GM18499 (cell line): ENCODE measurements at regions not wholly inside any gene's neighbourhood (a gene's known extent, or its start where the extent isn't known, plus 50 kb on each side); places are given as distances from the start of the nearest gene placed in this dataset.
"Not testable (repeated sequence)": the region's sequence is repeated elsewhere in the genome, so short reads cannot be mapped to it uniquely, and the experiment has no call there.

Experiments used
- ATAC-seq: cut with Tn5 transposase; IDR thresholded peaks from one replicate; pipeline ENCODE4 v1.9.1; 2021; ENCODE audit warnings: moderate number of reproducible peaks; ENCODE audit not compliant: insufficient read depth, unreplicated experiment

GRCh38 chr5:92181656-92182055, 798.5 kb upstream of the ARRDC3 start:
- no peak for ATAC-seq

DNA sequence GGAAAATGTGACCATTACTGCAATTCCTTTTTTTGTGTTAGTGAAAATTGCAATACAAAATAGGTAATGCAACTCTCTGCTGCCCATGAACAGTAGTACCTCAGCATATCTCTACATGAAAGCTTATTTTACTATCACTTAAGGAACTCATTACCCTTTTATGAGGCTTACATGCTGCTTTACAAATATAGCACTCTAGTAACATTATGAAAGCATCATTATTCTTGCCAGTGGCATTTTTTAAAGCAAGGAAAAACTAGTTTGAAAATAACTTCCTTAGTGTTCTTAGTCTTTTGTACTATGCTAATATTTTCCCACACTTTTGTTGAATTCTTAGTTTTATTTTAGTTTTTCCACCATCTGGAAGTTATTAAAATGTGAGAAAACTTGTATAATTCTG, 797.3 kb upstream of the ARRDC3 start:
- ATAC-seq, result no peak

GRCh38 chr5:92179651-92180050, 796.5 kb upstream of the ARRDC3 start:
- ATAC-seq, result no peak

DNA sequence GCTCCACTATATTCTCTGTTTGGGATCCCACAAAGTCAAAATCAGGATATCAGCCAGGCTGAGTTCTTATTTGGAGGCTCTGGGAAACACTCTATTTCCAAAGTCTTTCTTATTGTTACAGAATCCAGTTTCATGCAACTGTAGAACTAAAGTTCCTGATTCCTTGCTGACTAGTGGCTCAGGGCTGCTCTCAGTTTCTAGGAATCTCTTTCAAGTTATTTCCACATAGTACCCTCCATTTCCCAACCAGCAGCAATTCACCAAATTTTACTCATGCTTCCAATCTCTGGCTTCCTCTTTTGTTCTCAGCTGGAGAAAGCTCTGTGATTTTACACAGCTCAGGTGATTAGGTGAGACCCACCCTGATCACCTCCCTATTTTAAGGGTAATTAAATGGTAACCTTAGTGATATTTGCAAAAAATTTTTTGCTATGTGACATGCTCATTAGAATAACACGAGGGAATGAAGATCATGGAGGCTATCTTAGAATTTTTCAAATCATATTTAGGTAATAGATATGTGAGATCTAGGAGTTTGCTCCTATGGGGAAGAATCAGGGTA, 794.9 kb upstream of the ARRDC3 start:
- ATAC-seq, result no peak

DNA sequence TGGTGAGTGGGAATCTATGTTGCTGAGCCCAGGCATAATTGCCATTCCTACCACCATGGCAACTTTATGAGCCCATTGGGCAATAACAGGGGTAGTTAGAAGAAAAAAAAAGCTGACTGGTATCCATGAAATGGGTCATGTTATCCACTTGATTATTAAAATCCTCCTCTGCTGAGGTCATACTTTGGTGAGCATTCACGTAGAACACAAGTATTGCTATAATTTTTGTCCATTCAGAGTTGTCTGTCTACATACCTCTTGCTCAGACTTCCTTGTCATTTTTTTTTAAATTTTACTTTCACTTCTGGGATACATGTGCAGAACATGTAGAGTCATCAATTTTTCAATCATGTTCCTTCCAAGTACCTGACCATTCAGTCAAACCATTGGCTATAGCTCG, 780.8 kb upstream of the ARRDC3 start:
- ATAC-seq, result no peak

DNA sequence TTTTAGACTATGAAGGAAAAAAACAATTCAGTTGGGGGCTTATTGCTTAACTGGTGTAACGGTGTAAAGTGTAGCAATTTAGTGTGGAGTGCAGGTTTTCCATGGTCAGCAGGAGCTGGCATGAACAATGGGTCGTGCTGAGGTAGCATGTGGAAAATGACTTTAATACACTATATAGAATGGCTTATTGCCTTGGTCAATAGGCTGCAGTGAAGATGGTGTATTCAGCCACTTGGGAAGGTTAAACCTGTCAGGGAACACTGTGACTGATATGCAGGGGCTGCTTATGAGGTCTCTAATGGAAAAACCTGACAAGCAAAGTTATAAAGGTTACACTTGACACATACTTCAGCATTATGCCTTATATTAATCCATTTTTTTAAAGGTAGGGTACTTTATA, 764.7 kb upstream of the ARRDC3 start:
- no peak for ATAC-seq

GRCh38 chr5:92147266-92147665, 764.1 kb upstream of the ARRDC3 start:
- no peak for ATAC-seq

GRCh38 chr5:92145852-92146251, 762.7 kb upstream of the ARRDC3 start:
- no peak for ATAC-seq

DNA sequence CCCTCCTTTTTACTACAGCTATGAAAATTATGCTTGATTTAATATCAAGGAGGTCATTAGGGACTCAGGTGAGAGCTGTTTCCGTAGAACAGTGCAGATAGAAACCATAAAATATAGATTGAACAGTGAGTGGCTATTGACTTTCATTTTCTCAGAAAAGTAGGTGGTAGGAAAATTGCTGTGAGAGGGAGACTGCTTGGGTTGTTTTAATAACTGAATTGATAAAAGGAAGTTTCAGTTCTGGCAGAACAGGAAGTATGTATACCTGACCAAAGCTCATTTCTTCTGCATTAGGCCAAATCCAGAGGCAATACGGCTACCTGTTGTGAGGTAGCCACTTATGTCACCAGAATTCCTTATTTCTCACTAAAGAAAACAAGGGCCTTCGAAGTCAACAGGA, 761.7 kb upstream of the ARRDC3 start:
- no peak for ATAC-seq

DNA sequence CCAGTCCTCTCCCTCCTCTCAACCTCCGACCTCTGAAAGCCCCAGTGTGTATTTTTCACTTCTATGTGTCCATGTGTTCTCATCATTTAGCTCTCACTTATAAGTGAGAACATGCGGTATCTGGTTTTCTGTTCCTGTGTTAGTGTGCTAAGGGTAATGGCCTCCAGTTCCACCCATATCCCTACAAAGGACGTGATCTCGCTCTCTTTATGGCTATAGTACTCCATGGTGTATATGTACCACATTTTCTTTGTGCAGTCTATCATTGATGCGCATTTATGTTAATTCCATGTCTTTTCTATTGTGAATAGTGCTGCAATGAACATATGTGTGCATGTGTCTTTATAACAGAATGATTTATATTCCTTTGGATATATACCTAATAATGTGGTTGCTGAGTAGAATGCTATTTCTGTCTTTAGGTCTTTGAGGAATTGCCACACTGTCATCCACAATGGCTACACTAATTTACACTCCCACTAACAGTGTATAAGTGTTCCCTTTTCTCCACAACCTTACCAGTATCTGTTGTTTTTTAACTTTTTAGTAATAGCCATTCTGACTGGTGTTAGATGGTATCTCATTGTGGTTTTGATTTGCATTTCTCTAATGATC, 749.3 kb upstream of the ARRDC3 start:
- not testable (repeated sequence) for ATAC-seq

DNA sequence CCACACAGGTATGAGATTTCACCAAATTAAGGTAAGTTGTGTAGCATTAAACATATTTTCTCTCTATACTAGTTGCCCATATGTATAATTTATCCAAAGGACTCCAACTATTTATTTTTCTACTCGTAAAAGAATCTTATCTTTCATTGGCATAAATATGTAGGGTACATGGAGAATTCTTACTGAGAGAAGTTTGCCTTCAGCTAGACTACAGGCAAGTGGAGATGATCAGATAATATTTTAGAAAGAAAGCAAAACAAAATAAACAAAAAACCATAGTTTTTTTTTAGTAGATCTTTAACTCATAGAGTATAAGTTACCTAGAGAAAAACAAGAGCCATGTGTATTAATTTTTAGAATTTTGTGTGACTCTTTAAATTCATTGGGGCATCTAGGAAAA, 743.1 kb upstream of the ARRDC3 start:
- no peak for ATAC-seq

DNA sequence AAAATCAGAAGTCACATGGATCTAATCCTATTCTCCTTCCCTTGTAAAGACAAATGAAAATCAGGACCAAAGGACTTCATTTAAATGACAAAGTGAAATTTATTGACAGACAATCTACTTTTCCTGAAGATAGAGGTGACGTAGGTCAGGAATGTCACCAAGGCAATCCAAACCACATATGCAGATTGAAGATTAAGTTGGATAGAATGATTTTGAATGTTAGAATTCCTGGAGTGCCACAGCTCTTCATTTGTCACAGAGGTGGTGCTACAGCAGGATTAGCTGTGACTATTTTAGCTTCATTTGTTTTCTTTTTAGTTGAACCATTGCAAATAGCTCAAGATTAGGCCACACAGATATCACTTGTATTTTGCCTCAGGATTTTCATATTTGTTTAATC, 736.0 kb upstream of the ARRDC3 start:
- no peak for ATAC-seq

DNA sequence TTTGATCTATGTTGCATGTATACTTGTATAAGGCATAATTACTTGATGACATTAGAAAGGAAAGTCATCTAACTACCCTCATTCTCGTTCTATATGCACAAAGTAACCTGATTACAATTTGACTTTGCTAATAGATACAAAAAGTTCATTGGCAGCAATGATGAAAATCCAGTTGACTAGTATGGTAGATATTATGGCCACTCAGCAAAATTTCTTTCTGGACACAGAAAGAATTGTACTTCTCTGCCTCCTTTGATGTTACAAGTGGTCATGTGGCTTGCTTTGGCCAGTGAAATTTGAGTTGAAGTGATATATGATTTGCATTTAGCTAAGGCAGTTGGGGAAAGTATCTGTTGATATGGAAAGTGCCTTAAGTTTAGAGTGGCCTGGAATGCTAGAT, 723.7 kb upstream of the ARRDC3 start:
- ATAC-seq, result no peak

- ATAC-seq, result no peak
These were observed 721.0 kb upstream of the ARRDC3 start for GRCh38 chr5:92104126-92104525.

- no peak for ATAC-seq
These were observed 719.2 kb upstream of the ARRDC3 start for GRCh38 chr5:92102313-92102712.

DNA sequence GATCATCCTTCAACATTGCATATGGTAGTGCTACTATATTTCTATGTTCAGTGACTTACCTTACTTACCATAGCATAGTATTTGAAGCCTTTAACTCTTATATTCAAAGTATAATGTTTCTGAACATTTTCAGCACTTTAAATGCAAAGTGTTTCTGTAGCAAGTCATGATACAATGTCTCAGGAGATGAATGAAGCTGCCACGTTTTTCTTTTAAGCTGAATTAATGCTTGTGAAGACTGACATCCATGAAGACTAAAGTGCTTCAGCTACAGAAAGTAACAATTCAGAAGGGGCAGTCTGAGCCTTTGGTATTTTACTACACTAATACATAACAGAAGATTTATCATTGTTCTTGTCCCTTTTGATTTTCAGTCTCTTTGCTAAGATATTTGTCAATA, 709.1 kb upstream of the ARRDC3 start:
- ATAC-seq, result no peak

GRCh38 chr5:92086059-92086811, 703.1 kb upstream of the ARRDC3 start:
- no peak for ATAC-seq

DNA sequence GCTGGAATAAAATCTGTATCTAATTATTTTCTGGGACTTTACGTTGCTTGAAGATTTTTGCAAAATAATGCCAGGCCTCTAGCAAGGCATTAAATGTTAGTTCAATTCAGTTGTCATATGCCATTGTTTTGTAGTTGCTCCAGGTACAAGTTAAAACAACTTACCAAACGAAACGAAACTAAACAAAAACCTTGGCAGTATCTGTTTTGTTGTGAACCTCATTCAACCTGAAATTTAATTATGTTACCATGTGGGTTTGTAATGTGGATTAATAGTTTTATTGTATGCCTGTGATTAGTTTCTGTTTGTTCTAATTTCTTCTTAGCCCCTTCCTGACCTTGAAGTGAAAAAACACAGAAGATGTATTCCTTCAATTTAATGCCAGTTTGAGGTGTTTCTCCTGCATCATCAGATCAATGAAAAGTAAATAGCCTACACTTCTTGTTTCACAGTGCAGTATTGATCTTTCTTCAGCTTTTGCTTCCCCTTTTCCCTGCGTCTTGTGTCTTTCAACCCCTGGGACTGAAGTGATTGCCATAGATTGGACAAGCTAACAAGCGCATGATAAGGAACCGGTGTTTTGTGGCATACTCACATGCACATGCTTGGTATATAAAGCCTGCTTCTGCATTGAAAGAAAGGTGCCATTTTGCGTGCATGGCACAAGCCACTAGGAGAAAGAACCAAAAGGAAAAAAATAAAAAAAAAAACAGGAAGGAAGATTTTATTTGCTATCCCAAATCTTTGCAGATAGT, 699.0 kb upstream of the ARRDC3 start:
- no peak for ATAC-seq

DNA sequence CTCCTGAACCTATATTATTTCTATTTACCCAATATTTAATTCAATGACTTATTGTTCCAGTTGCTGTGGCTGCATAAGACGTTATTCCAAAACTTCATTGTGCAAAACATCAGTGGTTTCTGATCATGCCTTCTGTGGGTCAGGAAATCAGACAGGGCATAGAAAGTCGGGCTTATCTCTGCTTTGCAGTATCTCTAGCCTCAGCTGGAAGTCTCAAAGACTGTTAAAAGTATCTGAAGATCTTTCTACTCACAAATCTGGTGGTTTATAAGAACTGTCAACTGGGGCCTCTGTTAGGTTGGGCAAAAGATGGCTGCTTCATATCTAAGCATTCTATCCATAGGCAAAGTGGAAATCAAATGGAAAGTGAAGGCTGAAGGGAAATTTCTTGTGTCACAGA, 687.7 kb upstream of the ARRDC3 start:
- no peak for ATAC-seq

DNA sequence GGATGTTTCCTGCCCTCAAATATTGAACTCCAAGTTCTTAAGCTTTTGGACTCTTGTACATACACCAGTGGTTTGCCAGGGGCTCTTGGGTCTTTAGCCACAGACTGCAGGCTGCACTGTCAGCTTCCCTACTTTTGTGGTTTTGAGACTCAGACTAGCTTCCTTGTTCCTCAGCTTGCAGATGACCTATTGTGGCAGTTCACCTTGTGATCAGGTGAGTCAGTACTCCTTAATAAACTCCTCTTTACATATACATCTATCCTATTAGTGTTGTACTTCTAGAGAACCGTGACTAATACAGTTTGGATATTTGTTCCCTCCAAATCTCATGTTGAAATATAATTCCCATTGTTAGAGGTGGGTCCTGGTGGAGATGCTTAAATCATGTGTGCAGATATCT, 681.9 kb upstream of the ARRDC3 start:
- ATAC-seq, result no peak

GRCh38 chr5:92051741-92052140, 668.6 kb upstream of the ARRDC3 start:
- no peak for ATAC-seq
